Neural crest cell (in vitro differentiated cells): ENCODE measurements at regions not wholly inside any gene's neighbourhood (a gene's known extent, or its start where the extent isn't known, plus 50 kb on each side); places are given as distances from the start of the nearest gene placed in this dataset.
"Not testable (repeated sequence)": the region's sequence is repeated elsewhere in the genome, so short reads cannot be mapped to it uniquely, and the experiment has no call there.

ENCODE experiments used
- DNase-seq: peaks from one replicate; pipeline ENCODE4 v3.0.0; 2021; ENCODE audit warnings: low read depth, mixed read lengths, low spot score
- H3K27ac Mint-ChIP-seq: one replicate; pipeline ENCODE4 v1.8.0; 2021; ENCODE audit warnings: mild to moderate bottlenecking, mixed read lengths; ENCODE audit not compliant: unreplicated experiment
- H3K27me3 Mint-ChIP-seq: 2 replicates; pipeline ENCODE4 v1.8.0; 2021; ENCODE audit warnings: low read depth, mild to moderate bottlenecking, mixed read lengths
- H3K36me3 Mint-ChIP-seq: 2 replicates; pipeline ENCODE4 v1.8.0; 2021; ENCODE audit warnings: low read depth, mild to moderate bottlenecking, mixed read lengths
- H3K4me1 Mint-ChIP-seq: 2 replicates; pipeline ENCODE4 v1.8.0; 2021; ENCODE audit warnings: mixed read lengths
- H3K4me3 Mint-ChIP-seq: one replicate; pipeline ENCODE4 v1.8.0; 2021; ENCODE audit warnings: mild to moderate bottlenecking, mixed read lengths
- H3K9me3 Mint-ChIP-seq: 2 replicates; pipeline ENCODE4 v1.8.0; 2021; ENCODE audit warnings: mixed read lengths
- TF ChIP-seq, protein P1 (sequence below): fragments of 200-600 bp; sonication (generic); conservative IDR thresholded peaks from 2 replicates; pipeline ENCODE4 v1.5.0; 2021; ENCODE audit warnings: antibody characterized with exemption, mild to moderate bottlenecking

DNA sequence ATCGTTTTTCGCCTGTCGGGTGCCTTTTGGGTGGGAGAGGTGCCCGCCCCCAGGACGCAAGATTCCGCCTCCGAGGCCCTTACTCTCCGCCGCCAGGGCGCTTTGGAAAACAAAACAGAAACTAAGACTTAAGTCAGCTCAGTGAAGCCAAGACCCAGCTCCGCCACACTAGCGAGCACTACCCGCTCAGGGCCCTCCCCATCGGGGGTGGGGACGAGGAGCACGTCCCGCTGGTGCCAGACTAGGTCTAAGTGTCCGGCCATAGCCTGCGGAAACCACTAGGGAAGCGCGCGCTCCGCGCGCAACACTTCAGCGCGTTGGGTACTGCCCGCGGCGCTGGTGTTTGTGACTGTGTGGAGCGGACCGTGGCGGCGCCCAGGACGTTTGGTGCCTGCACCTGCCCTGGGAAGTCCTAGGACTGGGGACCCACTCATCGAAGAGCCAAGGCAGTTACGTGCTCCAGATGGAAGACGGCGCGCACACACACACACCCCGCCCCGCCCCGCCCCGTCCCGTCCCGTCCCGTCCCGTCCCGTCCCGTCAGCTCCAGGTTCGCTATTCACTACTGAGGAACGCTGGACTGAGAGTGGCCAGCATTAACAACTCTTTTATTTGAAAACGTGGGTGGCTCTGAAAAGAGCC lies 57.6 kb upstream of the BOLA1 start:
- H3K4me3 Mint-ChIP-seq, H3K27me3 Mint-ChIP-seq, H3K27ac Mint-ChIP-seq, H3K36me3 Mint-ChIP-seq, H3K9me3 Mint-ChIP-seq, DNase-seq: not testable (repeated sequence)
- peaks cover 31% of the 10 kb centered on the region for H3K4me1 Mint-ChIP-seq

DNA sequence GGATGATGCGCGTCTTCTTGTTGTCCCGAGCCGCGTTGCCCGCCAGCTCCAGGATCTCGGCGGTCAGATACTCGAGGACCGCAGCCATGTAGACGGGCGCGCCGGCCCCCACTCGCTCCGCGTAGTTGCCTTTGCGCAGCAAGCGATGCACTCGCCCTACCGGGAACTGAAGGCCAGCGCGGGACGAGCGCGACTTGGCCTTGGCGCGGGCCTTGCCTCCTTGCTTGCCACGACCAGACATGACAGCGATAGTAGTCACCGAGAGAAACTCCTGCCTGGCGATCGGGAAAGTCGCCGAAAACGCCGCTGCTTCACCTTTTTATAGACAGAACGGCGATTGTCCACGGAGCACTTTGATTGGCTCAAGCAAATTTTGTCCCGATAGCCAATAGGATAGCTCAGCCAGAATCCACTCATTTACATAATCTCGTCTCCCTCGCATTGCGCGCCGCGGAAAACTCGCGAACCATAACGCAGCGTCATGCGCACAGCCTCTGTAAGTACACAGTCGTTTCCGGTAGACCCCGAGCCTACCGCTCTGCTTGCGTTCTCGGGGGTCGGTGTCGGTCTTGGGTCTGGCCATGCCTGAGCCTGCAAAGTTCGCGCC lies 56.8 kb upstream of the BOLA1 start:
- not testable (repeated sequence) for DNase-seq, H3K27me3 Mint-ChIP-seq, H3K4me3 Mint-ChIP-seq, H3K9me3 Mint-ChIP-seq, H3K36me3 Mint-ChIP-seq, H3K27ac Mint-ChIP-seq
- peaks cover 36% of the 10 kb centered on the region for H3K4me1 Mint-ChIP-seq

DNA sequence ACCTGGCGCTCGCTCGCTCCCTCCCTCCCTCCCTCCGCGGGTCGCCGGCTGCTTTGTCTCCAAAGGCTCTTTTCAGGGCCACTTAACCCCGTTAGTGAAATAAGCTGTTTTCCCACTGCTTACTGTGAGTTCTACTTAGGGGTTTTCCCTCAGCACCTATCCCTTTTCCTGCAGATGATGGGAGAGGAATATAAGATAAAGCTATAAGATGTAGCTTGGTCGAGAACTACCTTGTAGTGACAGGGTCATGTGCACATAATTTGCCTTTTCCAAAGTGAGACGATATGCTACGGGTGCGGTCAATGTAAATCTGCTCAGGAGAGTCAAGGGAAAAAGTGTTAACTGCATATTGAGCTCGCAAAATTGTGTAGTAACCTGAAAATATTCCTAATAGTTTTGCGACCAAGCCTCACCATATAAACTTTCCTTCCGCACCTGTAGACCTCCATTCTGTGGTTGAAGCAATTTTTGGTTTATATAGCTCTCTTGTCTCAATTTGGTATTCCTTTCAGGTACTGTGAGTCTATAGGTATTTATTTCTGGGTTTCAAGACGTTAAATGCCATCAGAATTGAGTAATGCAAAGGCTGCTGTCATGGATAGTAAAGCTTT lies 55.8 kb upstream of the BOLA1 start:
- DNase-seq = no peak
- H3K27ac Mint-ChIP-seq = peak overlapping the region; percentile 91
- TF ChIP-seq, protein P1, sequence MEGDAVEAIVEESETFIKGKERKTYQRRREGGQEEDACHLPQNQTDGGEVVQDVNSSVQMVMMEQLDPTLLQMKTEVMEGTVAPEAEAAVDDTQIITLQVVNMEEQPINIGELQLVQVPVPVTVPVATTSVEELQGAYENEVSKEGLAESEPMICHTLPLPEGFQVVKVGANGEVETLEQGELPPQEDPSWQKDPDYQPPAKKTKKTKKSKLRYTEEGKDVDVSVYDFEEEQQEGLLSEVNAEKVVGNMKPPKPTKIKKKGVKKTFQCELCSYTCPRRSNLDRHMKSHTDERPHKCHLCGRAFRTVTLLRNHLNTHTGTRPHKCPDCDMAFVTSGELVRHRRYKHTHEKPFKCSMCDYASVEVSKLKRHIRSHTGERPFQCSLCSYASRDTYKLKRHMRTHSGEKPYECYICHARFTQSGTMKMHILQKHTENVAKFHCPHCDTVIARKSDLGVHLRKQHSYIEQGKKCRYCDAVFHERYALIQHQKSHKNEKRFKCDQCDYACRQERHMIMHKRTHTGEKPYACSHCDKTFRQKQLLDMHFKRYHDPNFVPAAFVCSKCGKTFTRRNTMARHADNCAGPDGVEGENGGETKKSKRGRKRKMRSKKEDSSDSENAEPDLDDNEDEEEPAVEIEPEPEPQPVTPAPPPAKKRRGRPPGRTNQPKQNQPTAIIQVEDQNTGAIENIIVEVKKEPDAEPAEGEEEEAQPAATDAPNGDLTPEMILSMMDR = no peak
- H3K9me3 Mint-ChIP-seq = no peaks in the 10 kb centered on the region
- peak overlapping the region; percentile 90 for H3K4me3 Mint-ChIP-seq
- H3K27me3 Mint-ChIP-seq = no peaks in the 10 kb centered on the region
- H3K4me1 Mint-ChIP-seq = peaks cover 44% of the 10 kb centered on the region
- no peaks in the 10 kb centered on the region for H3K36me3 Mint-ChIP-seq

DNA sequence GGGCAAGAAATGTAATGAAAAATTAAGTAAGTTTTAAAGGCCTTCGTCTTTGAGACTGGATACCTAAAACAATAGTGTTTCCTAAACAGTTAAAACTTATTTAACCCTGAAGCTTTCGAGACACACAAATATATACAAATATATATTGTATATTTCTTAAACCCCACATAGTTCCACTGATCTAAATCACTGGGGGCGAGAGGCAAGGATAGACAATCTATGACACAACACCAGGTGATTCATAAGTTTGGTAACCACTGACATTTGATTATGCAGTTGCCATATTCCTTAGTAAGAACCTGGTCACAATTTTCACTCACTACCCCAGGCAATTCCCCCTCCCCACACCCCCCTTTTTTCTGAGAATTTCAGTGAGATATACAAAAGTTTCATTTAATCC lies 55.3 kb upstream of the BOLA1 start:
- TF ChIP-seq, protein P1 = no peak
- Mint-ChIP-seq H3K27ac (peak overlapping the region; percentile 91), H3K4me1 (peaks cover 50% of the 10 kb centered on the region), H3K4me3 (peak overlapping the region; percentile 90), H3K9me3 (no peaks in the 10 kb centered on the region), H3K36me3 (no peaks in the 10 kb centered on the region), H3K27me3 (no peaks in the 10 kb centered on the region)
- DNase-seq = no peak

DNA sequence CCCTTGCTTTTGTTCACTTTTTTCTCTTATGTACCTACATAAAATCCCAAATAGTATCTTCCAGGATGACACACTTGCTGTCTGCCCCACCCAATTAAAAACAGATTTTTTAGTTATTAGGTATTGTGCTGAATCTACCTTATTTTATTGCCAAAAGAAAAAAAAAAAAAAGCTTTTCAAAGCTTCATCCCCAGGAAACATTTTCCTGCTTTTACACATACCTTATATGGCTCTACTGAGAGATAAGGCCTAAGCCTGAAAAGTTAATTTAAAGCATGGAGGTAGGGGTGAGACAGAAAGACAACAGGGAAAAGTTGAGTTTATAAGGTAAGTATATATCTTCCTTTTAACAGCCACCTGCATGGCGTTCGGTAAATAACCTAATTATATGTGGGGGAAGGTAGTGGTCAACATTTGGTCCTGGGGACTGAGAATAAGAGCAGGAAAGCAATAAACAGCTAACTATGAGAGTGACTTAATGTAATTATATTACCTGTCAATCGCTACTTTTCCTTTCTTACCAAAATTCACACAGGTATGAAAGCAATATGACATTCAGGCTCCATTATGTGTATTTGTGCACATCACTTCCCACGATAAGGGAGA lies 54.6 kb upstream of the BOLA1 start:
- Mint-ChIP-seq H3K4me3 (peak overlapping the region; percentile 90), H3K27me3 (no peaks in the 10 kb centered on the region), H3K4me1 (peaks cover 56% of the 10 kb centered on the region), H3K9me3 (no peaks in the 10 kb centered on the region), H3K36me3 (no peaks in the 10 kb centered on the region), H3K27ac (no peak overlapping the region)
- DNase-seq = no peak
- TF ChIP-seq, protein P1 = no peak

DNA sequence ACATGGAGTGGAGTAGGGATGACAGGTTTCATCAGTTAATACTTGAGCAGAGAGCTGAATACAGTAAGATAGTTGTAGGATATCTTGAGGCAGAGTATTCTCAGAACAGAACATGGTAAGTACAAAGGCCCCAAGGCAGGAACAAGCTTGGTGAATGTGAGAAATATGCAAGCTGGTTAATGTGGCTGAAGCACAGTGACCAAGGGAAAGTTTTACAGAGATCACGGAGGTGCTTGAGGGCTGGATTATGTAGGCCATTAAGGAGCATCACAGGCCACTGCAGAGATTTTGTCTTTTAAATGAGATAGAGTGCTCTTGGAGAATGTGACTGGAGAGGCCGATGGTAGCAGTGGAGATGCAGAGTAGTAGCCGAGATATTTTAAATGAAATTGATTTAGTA lies 54.0 kb upstream of the BOLA1 start:
- peak overlapping the region; percentile 90 for H3K4me3 Mint-ChIP-seq
- no peaks in the 10 kb centered on the region for H3K27me3 Mint-ChIP-seq
- H3K9me3 Mint-ChIP-seq = no peaks in the 10 kb centered on the region
- H3K36me3 Mint-ChIP-seq = no peaks in the 10 kb centered on the region
- H3K27ac Mint-ChIP-seq = peak overlapping the region; percentile 4
- TF ChIP-seq, protein P1 = no peak
- no peak for DNase-seq
- H3K4me1 Mint-ChIP-seq = peaks cover 59% of the 10 kb centered on the region
